Thyroid gland (tissue), 4 donors: ENCODE measurements at regions not wholly inside any gene's neighbourhood (a gene's known extent, or its start where the extent isn't known, plus 50 kb on each side); places are given as distances from the start of the nearest gene placed in this dataset.

Source experiments
- POLR2A ChIP-seq, 2 donors: fragments of 450-650 bp; IDR thresholded peaks; one replicate each; pipeline ENCODE4 v1.6.1; 2017; ENCODE audit warnings: antibody characterized with exemption in 2 of 2, mild to moderate bottlenecking in 2 of 2, moderate library complexity in 1 of 2
- TF ChIP-seq, protein P1 (sequence below), 6 experiments: fragments of 200-600 bp in 3 of 6; fragments of 450-650 bp in 3 of 6; sonication (generic) in 3 of 6; IDR thresholded peaks; one replicate each; pipeline ENCODE4 v1.5.1; 2016 to 2019; ENCODE audit warnings: antibody characterized with exemption in 6 of 6, mild to moderate bottlenecking in 2 of 6, inconsistent platforms in 1 of 6, moderate library complexity in 1 of 6

DNA sequence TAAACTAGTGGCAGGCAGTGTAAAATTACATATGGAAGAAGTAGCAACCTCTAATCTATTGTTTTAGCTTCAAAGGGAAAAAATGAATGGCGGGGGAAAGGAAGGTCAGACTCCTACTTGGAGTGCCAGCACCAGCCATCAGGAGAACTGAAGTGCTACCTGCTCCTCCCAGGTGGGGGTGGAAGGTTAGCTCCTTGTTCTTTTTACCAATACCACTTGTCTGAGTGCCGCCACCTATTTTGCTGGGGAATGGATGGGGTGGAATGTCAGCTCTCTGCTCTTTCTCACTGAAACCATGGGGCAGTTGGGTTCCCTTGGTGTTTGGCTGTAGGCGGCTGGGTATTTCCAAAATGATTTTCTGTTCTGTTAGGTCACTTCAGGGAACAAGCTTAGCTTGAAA lies 428.7 kb upstream of the EPHA3 start:
- TF ChIP-seq, protein P1, sequence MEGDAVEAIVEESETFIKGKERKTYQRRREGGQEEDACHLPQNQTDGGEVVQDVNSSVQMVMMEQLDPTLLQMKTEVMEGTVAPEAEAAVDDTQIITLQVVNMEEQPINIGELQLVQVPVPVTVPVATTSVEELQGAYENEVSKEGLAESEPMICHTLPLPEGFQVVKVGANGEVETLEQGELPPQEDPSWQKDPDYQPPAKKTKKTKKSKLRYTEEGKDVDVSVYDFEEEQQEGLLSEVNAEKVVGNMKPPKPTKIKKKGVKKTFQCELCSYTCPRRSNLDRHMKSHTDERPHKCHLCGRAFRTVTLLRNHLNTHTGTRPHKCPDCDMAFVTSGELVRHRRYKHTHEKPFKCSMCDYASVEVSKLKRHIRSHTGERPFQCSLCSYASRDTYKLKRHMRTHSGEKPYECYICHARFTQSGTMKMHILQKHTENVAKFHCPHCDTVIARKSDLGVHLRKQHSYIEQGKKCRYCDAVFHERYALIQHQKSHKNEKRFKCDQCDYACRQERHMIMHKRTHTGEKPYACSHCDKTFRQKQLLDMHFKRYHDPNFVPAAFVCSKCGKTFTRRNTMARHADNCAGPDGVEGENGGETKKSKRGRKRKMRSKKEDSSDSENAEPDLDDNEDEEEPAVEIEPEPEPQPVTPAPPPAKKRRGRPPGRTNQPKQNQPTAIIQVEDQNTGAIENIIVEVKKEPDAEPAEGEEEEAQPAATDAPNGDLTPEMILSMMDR (IDR thresholded peaks at IDR 0.05): no peak
- no peak for TF ChIP-seq POLR2A (IDR thresholded peaks at IDR 0.05)
